Neural progenitor cell (in vitro differentiated cells): ENCODE measurements at regions not wholly inside any gene's neighbourhood (a gene's known extent, or its start where the extent isn't known, plus 50 kb on each side); places are given as distances from the start of the nearest gene placed in this dataset.

Experiments
- EZH2 ChIP-seq: fragments of 200-600 bp; sonication (generic); IDR thresholded peaks from 2 replicates; pipeline ENCODE4 v1.6.1; 2017; ENCODE audit warnings: antibody characterized with exemption, mild to moderate bottlenecking, moderate library complexity
- EZH2phosphoT487 ChIP-seq: fragments of 200-600 bp; sonication (generic); IDR thresholded peaks from 2 replicates; pipeline ENCODE4 v1.6.1; 2017; ENCODE audit warnings: antibody characterized with exemption
- TF ChIP-seq, protein P1 (sequence below): fragments of 200-600 bp; sonication (generic); IDR thresholded peaks from 2 replicates; pipeline ENCODE4 v1.5.1; 2017; ENCODE audit warnings: antibody characterized with exemption, mild to moderate bottlenecking

DNA sequence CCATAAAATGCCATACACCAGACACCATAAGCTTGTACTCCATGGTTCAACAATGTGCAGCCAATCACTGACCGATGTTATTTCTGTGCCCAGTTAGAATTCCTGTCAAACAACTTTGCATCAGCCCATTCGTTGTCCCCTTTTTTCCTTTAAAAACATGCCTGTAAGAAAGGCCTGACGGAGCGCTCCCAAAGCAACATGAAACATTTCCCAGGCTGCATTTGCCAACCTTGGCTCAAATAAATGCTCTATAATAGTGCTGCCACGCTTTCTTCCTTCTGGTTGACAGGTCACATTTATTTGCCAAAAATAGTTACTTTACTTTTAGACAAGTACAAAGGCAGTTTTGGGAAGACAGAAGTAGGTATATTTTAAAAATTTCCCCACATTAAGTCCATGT lies 735.6 kb upstream of the PTPRD start:
- TF ChIP-seq, protein P1, sequence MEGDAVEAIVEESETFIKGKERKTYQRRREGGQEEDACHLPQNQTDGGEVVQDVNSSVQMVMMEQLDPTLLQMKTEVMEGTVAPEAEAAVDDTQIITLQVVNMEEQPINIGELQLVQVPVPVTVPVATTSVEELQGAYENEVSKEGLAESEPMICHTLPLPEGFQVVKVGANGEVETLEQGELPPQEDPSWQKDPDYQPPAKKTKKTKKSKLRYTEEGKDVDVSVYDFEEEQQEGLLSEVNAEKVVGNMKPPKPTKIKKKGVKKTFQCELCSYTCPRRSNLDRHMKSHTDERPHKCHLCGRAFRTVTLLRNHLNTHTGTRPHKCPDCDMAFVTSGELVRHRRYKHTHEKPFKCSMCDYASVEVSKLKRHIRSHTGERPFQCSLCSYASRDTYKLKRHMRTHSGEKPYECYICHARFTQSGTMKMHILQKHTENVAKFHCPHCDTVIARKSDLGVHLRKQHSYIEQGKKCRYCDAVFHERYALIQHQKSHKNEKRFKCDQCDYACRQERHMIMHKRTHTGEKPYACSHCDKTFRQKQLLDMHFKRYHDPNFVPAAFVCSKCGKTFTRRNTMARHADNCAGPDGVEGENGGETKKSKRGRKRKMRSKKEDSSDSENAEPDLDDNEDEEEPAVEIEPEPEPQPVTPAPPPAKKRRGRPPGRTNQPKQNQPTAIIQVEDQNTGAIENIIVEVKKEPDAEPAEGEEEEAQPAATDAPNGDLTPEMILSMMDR, result no peak
- TF ChIP-seq EZH2 (no peak), EZH2phosphoT487 (no peak)
